ENCODE measurements at regions not wholly inside any gene's neighbourhood (a gene's known extent, or its start where the extent isn't known, plus 50 kb on each side); places are given as distances from the start of the nearest gene placed in this dataset.

- TF ChIP-seq, protein P1, sequence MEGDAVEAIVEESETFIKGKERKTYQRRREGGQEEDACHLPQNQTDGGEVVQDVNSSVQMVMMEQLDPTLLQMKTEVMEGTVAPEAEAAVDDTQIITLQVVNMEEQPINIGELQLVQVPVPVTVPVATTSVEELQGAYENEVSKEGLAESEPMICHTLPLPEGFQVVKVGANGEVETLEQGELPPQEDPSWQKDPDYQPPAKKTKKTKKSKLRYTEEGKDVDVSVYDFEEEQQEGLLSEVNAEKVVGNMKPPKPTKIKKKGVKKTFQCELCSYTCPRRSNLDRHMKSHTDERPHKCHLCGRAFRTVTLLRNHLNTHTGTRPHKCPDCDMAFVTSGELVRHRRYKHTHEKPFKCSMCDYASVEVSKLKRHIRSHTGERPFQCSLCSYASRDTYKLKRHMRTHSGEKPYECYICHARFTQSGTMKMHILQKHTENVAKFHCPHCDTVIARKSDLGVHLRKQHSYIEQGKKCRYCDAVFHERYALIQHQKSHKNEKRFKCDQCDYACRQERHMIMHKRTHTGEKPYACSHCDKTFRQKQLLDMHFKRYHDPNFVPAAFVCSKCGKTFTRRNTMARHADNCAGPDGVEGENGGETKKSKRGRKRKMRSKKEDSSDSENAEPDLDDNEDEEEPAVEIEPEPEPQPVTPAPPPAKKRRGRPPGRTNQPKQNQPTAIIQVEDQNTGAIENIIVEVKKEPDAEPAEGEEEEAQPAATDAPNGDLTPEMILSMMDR (optimal IDR thresholded peaks at IDR 0.05 in 1 of 3, IDR thresholded peaks at IDR 0.05 in 1 of 3, conservative IDR thresholded peaks at IDR 0.05 in 1 of 3; ENCODE audit: extremely low read depth in 1 of 3, insufficient read depth in 2 of 3, low read length in 3 of 3), result no peak
- TF ChIP-seq EZH2 (IDR thresholded peaks at IDR 0.05; ENCODE audit: low read length), result no peak
Measured at GRCh38 chr10:110393866-110394265, 89.1 kb upstream of the SMNDC1 start.

Measured in keratinocyte (primary cell).